Epithelial cell of esophagus (primary cell): ENCODE measurements at regions not wholly inside any gene's neighbourhood (a gene's known extent, or its start where the extent isn't known, plus 50 kb on each side); places are given as distances from the start of the nearest gene placed in this dataset.

ENCODE experiments used
- DNase-seq: peaks from one replicate; pipeline ENCODE4 v3.0.0; 2010; ENCODE audit warnings: low read depth
- H3K4me3 ChIP-seq: 2 replicates; pipeline ENCODE4 v1.5.1; 2011; ENCODE audit warnings: mild to moderate bottlenecking, low read length, control low read depth
- CTCF ChIP-seq: IDR thresholded peaks from 2 replicates; pipeline ENCODE4 v1.5.1; 2011; ENCODE audit warnings: low read depth, mild to moderate bottlenecking, low read length, control low read depth, inconsistent platforms; ENCODE audit not compliant: insufficient read depth; ENCODE audit errors: missing control alignments

DNA sequence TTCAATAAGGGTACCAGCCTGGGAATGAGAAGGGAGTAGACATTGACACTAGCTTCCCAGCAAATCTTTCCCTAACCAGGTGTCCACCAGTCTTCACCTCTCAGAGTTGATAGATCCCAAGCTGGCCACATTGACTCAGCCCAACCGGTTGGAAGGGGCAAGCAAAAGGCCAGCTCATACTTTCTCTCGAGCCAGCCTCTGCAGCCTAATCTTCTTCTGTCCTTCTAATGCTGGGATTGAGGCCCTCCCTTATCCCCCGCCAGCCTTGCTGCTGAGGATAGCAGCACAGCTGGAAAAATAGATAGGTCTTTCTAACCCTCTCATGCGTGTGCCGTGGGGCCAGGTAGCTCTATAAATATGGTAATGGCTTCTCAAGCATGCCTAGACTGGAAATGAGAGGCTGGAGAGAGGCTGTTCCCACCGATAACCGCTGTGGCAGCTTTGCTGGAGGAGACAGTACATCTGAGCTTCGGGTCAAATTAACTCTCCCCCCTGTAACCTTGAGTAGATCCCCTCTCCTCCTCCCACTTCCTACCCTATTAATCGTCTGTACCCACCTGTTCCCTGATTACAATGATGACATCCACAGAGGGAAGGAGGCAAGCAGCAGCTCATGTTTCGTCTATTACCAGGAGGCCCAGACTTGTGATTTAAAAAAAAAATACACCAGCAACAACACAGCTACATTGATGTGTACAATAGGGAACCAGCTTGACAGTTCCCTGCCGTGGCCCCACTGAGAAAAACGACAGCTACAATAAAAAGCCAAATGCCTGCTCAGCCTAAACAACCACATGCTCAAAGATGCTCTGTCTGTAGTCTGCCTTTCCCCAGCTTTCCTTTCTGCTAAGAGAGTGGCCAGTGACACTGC is 219.9 kb upstream of the BRINP1 start:
- DNase-seq, result no peak
- TF ChIP-seq CTCF, result no peak
- H3K4me3 ChIP-seq, result no peak overlapping the region

GRCh38 chr9:119577881-119578280 is 208.6 kb upstream of the BRINP1 start:
- no peak for DNase-seq
- no peak for TF ChIP-seq CTCF
- H3K4me3 ChIP-seq, result no peak overlapping the region

DNA sequence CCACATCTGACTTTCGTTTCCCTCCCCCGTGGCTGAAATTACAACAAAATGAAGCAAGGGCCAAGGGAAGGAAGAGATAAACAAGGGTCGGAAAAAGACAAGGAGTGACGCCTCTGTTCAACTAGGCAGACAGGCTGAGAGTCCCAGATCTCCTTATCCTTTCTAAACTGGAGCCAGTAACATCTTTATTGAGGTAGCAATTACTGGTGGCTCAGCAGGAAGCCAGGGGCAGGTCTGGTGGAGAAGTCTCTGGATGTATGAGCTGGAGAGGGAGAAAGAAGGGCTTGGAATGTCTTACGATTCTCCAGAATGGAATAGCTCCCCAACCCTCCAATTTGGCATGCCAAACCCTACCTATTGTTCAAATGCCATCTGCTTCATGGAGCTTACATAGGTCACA is 190.8 kb upstream of the BRINP1 start:
- H3K4me3 ChIP-seq, result no peak overlapping the region
- no peak for DNase-seq
- TF ChIP-seq CTCF, result no peak

- H3K4me3 ChIP-seq, result no peak overlapping the region
- TF ChIP-seq CTCF, result no peak
- DNase-seq, result no peak
Observed at GRCh38 chr9:119559056-119559455, 189.8 kb upstream of the BRINP1 start.

DNA sequence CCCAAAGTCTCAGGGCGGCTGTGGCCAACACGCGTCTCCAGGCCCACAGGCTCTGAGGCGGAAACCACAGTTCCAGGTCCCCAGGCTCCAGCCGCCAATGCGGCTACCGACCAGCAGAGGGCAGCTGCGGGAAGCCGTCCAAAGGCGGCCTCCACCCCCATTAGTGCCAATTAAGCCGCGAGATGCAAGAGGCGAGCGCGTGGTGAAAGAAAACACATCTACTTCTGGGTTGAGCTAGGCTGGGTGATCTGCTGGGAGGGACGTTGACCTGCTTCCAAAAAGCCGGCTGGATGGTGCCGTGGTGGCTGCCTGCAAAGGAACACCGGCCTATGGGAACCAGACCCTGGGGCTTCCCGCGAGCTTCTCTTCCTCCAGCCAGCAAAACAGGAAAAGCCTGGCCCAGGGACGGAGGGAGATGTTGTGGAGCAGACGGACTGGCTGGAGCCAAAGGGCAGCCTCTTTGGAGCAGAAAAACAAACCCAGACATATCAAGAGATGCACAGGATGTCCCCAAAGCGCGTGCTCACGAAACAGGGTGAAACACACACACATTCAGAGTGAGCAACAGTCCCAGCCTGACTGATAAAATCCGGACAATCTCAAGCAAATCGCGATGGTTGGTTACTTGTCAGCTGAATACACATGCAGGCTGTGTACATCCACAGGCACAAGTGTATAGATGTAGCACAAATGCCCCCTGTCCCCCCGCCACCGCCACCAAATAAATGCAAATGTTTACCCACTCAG is 187.1 kb upstream of the BRINP1 start:
- peak overlapping the region; percentile 25 for H3K4me3 ChIP-seq
- TF ChIP-seq CTCF, result peak; percentile 96

GRCh38 chr9:119544492-119544891 is 175.3 kb upstream of the BRINP1 start:
- TF ChIP-seq CTCF, result no peak
- no peak overlapping the region for H3K4me3 ChIP-seq
- DNase-seq, result no peak

More for the DNA sequence above, 187.1 kb upstream of the BRINP1 start:
- DNase-seq, result peak; percentile 59
